ENCODE measurements at regions not wholly inside any gene's neighbourhood (a gene's known extent, or its start where the extent isn't known, plus 50 kb on each side); places are given as distances from the start of the nearest gene placed in this dataset.
A peak's percentile ranks its signal among the peaks of the same experiment; 100 is the strongest.

GRCh38 chr1:81548918-81549587 lies 251.7 kb upstream of the ADGRL2 start:
- DNase-seq = no peak
- Histone ChIP-seq H3K9me3 (replicated peaks) (no peaks in the 10 kb centered on the region), H3K27ac (replicated peaks) (no peak overlapping the region), H3K27me3 (ENCODE audit: low read depth) (no peaks in the 10 kb centered on the region), H3K36me3 (no peaks in the 10 kb centered on the region), H3K4me3 (no peak overlapping the region), H3K4me1 (peaks cover 15% of the 10 kb centered on the region)
- intact Hi-C loops (cut with micrococcal nuclease) = loop anchor here (10.0 kb wide), 1 partner anchor 134 kb away; no protein-coding TSS in a partner anchor
- no peak for TF ChIP-seq CTCF (IDR thresholded peaks at IDR 0.05; ENCODE audit: borderline replicate concordance)

- no peak overlapping the region for H3K4me3 ChIP-seq
- no peak for DNase-seq
- H3K4me1 ChIP-seq = peaks cover 15% of the 10 kb centered on the region
- intact Hi-C loops (cut with micrococcal nuclease) = loop anchor here (10.0 kb wide), 1 partner anchor 133 kb away; no protein-coding TSS in a partner anchor
- no peaks in the 10 kb centered on the region for H3K36me3 ChIP-seq
- no peaks in the 10 kb centered on the region for H3K27me3 ChIP-seq (ENCODE audit: low read depth)
- no peak overlapping the region for H3K27ac ChIP-seq (replicated peaks)
- no peak for TF ChIP-seq CTCF (IDR thresholded peaks at IDR 0.05; ENCODE audit: borderline replicate concordance)
- no peaks in the 10 kb centered on the region for H3K9me3 ChIP-seq (replicated peaks)
Observed at GRCh38 chr1:81547912-81548303, 252.8 kb upstream of the ADGRL2 start.

- Histone ChIP-seq H3K27me3 (ENCODE audit: low read depth) (no peaks in the 10 kb centered on the region), H3K36me3 (no peaks in the 10 kb centered on the region), H3K4me1 (peaks cover 15% of the 10 kb centered on the region), H3K9me3 (replicated peaks) (no peaks in the 10 kb centered on the region), H3K4me3 (no peak overlapping the region), H3K27ac (replicated peaks) (peak overlapping the region; percentile 35)
- DNase-seq = no peak
- TF ChIP-seq CTCF (IDR thresholded peaks at IDR 0.05; ENCODE audit: borderline replicate concordance) = no peak
- intact Hi-C loops (cut with micrococcal nuclease) = loop anchor here (10.0 kb wide), 1 partner anchor 133 kb away; no protein-coding TSS in a partner anchor
Observed at GRCh38 chr1:81547261-81547911, 253.3 kb upstream of the ADGRL2 start.

GRCh38 chr1:81545734-81546133 lies 255.0 kb upstream of the ADGRL2 start:
- Histone ChIP-seq H3K27ac (replicated peaks) (no peak overlapping the region), H3K36me3 (no peaks in the 10 kb centered on the region), H3K4me3 (no peak overlapping the region), H3K9me3 (replicated peaks) (no peaks in the 10 kb centered on the region), H3K4me1 (peaks cover 15% of the 10 kb centered on the region), H3K27me3 (ENCODE audit: low read depth) (no peaks in the 10 kb centered on the region)
- intact Hi-C loops (cut with micrococcal nuclease) = loop anchor here (10.0 kb wide), 1 partner anchor 131 kb away; no protein-coding TSS in a partner anchor
- no peak for DNase-seq
- no peak for TF ChIP-seq CTCF (IDR thresholded peaks at IDR 0.05; ENCODE audit: borderline replicate concordance)

- peaks cover 9% of the 10 kb centered on the region for H3K4me1 ChIP-seq
- no peak for DNase-seq
- H3K4me3 ChIP-seq = no peak overlapping the region
- intact Hi-C loops (cut with micrococcal nuclease) = loop anchor here (10.0 kb wide), 1 partner anchor 129 kb away; no protein-coding TSS in a partner anchor
- H3K27ac ChIP-seq (replicated peaks) = no peak overlapping the region
- H3K9me3 ChIP-seq (replicated peaks) = no peaks in the 10 kb centered on the region
- TF ChIP-seq CTCF (IDR thresholded peaks at IDR 0.05; ENCODE audit: borderline replicate concordance) = no peak
- H3K36me3 ChIP-seq = no peaks in the 10 kb centered on the region
- no peaks in the 10 kb centered on the region for H3K27me3 ChIP-seq (ENCODE audit: low read depth)
Observed at GRCh38 chr1:81543764-81544163, 257.0 kb upstream of the ADGRL2 start.
